ENCODE measurements at regions not wholly inside any gene's neighbourhood (a gene's known extent, or its start where the extent isn't known, plus 50 kb on each side); places are given as distances from the start of the nearest gene placed in this dataset.

- no peak overlapping the region for H3K4me2 ChIP-seq (ENCODE audit: low read depth, low read length)
- ATAC-seq (ENCODE audit: low read depth) (no peak), DNase-seq (no peak)
- no peaks in the 10 kb centered on the region for H3K27me3 ChIP-seq (ENCODE audit: control insufficient read depth, insufficient read depth, low read length)
- POLR2A ChIA-PET (ENCODE audit: unreplicated experiment), result no interaction called here
- in situ Hi-C loops (cut with MboI; ENCODE audit: low sequenced_read_pairs), result no loop called here
- H2AK5ac ChIP-seq (ENCODE audit: low read depth, low read length), result no peak overlapping the region
- intact Hi-C loops (cut with micrococcal nuclease), result no loop called here
- H3K27ac ChIP-seq (ENCODE audit: insufficient read depth, low read length), result no peak overlapping the region
- H2BK20ac ChIP-seq (ENCODE audit: low read depth, low read length), result no peak overlapping the region
- no peaks in the 10 kb centered on the region for H3K4me1 ChIP-seq (ENCODE audit: control insufficient read depth, insufficient read depth, low read length)
- dilution Hi-C loops (cut with HindIII; ENCODE audit: low sequenced_read_pairs, unreplicated experiment), result no loop called here
- no peaks in the 10 kb centered on the region for H3K36me3 ChIP-seq (ENCODE audit: control insufficient read depth, insufficient read depth, low read length)
- CTCF ChIA-PET, result no interaction called here
- H3K9ac ChIP-seq (ENCODE audit: low read depth, low read length), result no peak overlapping the region
- H4K5ac ChIP-seq (ENCODE audit: low read depth, low read length), result no peak overlapping the region
- no peak overlapping the region for H3K4ac ChIP-seq (ENCODE audit: low read depth, low read length)
- H3K23ac ChIP-seq (ENCODE audit: low read depth, low read length), result no peak overlapping the region
- H3K18ac ChIP-seq (ENCODE audit: low read depth, low read length), result no peak overlapping the region
- H3K9me1 ChIP-seq (ENCODE audit: insufficient read depth, low read length), result no peaks in the 10 kb centered on the region
- no peak overlapping the region for H3K4me3 ChIP-seq (ENCODE audit: insufficient read depth, low read depth, low read length)
- no peak overlapping the region for H2BK5ac ChIP-seq (ENCODE audit: low read depth, low read length, poor library complexity, severe bottlenecking)
- H4K91ac ChIP-seq (ENCODE audit: insufficient read depth, low read depth, low read length), result no peak overlapping the region
- peaks cover 5% of the 10 kb centered on the region; the same call in 1 of the 2 replicates for H3K9me3 ChIP-seq (ENCODE audit: control insufficient read depth, insufficient read depth, low read length)
- no peak overlapping the region for H2AK9ac ChIP-seq (replicated peaks; ENCODE audit: low read depth, low read length, poor library complexity)
- H2AFZ ChIP-seq (replicated peaks; ENCODE audit: low read length, poor library complexity), result no peak overlapping the region
- H3K79me1 ChIP-seq (ENCODE audit: low read depth in 1 of 2, low read length in 2 of 2), result no peaks in the 10 kb centered on the region
- H3K56ac ChIP-seq (ENCODE audit: extremely low read depth, insufficient read depth, low read length), result no peak overlapping the region
- no peaks in the 10 kb centered on the region for H4K20me1 ChIP-seq (ENCODE audit: insufficient read depth, low read length)
- TF ChIP-seq FOS (IDR thresholded peaks at IDR 0.05; ENCODE audit: low read depth, low read length) (no peak), MXI1 (IDR thresholded peaks at IDR 0.05; ENCODE audit: borderline replicate concordance, low read depth, low read length) (no peak), USF2 (IDR thresholded peaks at IDR 0.05; ENCODE audit: low read depth, low read length) (no peak), RAD21 (IDR thresholded peaks at IDR 0.05; ENCODE audit: low read length) (no peak), CTCF (conservative IDR thresholded peaks at IDR 0.05; ENCODE audit: low read depth, low read length) (no peak), POLR2A (IDR thresholded peaks at IDR 0.05; ENCODE audit: low read depth, low read length) (no peak), RCOR1 (IDR thresholded peaks at IDR 0.05; ENCODE audit: insufficient replicate concordance, low read length) (no peak), MAFK (IDR thresholded peaks at IDR 0.05; ENCODE audit: low read depth, low read length) (no peak), RFX5 (IDR thresholded peaks at IDR 0.05; ENCODE audit: low read depth, low read length) (no peak), BHLHE40 (IDR thresholded peaks at IDR 0.05; ENCODE audit: low read depth, low read length) (no peak), ELK1 (IDR thresholded peaks at IDR 0.05; ENCODE audit: borderline replicate concordance, low read depth, low read length) (no peak), CEBPB (IDR thresholded peaks at IDR 0.05; ENCODE audit: low read depth, low read length) (no peak), MAZ (IDR thresholded peaks at IDR 0.05; ENCODE audit: borderline replicate concordance, low read depth, low read length) (no peak), SMC3 (IDR thresholded peaks at IDR 0.05; ENCODE audit: low read depth, low read length) (no peak), NFE2L2 (IDR thresholded peaks at IDR 0.05; ENCODE audit: low read depth, low read length) (no peak), CHD1 (IDR thresholded peaks at IDR 0.05; ENCODE audit: low read depth, low read length) (no peak)
- H2BK120ac ChIP-seq (ENCODE audit: low read depth, low read length), result no peak overlapping the region
- H2BK15ac ChIP-seq (ENCODE audit: low read depth, low read length), result no peak overlapping the region
- H4K8ac ChIP-seq (ENCODE audit: low read depth in 2 of 2, low read length in 2 of 2), result no peak overlapping the region
- H3K14ac ChIP-seq (replicated peaks; ENCODE audit: low read depth, low read length), result no peak overlapping the region
- no CpG with 5 or more reads among the region's 3 CpGs for WGBS, 2 experiments (ENCODE audit: extremely low coverage in 2 of 2, insufficient read length in 1 of 2)
- BruUV-seq (replicated peaks), result no TSS peak
These were observed 730.8 kb downstream of the TECRL start for GRCh38 chr4:63678358-63678931.

Data from IMR-90 (cell line).